ENCODE measurements at regions not wholly inside any gene's neighbourhood (a gene's known extent, or its start where the extent isn't known, plus 50 kb on each side); places are given as distances from the start of the nearest gene placed in this dataset.

DNA sequence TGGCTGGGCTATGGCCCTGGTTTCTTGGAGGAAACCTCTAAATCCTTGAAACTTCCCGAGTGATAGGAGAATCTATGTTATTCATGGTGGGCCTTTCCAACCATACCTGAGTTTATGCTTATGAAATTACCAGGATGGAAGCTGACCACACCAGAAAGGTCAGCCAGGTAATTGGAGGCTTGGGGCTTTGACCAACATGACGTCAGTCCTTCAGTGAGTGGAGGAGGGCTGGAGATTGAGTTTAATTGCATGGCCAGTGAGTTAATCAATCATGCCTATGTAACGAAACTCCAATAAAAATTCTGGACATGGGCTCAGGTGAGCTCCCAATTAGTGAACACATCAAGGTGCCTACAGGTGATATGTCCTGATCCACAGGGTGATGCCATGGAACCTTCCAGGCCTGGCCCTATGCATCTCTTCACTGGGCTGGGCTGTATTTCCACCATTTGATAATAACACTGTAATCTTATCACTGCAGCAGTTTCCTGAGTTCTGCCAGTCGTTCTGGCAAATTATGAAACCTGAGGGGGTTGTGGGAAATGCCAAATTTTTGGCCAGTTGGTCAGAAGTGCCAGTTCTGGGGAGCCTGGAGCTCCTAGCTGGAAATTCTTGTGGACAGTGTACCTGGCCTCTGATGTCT lies 106.5 kb downstream of the CDH26 start:
- DNase-seq (ENCODE audit: low read depth) = no peak

- no peak for DNase-seq (ENCODE audit: low read depth)
Measured at GRCh38 chr20:60065741-60066437, 107.7 kb downstream of the CDH26 start.

DNA sequence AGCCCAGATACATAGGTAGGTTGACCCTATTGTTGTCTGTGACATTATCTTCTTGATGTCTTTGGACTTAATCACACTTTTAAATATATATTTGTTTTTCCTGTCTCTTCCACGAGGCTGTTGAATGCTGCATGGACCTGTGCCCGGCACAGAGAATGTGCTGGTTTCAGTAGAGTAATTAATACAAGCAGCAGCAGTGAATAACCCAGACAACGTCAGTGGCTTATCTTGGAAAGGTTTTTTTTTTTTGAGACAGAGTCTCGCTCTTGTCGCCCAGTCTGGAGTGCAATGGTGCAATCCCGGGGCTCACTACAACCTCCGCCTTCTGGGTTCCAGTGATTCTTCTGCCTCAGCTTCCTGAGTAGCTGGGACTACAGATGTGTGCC lies 108.2 kb downstream of the CDH26 start:
- no peak for DNase-seq (ENCODE audit: low read depth)

DNA sequence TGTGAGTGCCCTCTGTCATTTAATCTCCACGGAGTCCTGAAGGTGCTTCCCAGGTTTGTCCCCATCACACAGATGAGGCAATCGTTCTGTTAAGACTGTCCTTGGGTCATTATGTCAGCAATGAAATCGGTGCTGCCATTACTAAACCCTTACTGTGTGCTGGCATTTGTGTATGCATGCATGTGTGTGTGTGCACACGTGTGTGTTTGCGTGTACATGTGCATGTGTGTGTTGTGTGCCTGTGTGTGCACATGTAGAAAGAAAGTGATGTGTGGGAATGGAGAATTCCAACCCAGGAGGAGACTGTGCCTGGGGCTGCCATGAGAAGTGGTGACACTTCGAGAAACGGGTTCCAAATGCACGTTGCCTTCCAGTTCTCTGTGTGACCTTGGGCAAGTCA lies 110.3 kb downstream of the CDH26 start:
- no peak for DNase-seq (ENCODE audit: low read depth)

DNA sequence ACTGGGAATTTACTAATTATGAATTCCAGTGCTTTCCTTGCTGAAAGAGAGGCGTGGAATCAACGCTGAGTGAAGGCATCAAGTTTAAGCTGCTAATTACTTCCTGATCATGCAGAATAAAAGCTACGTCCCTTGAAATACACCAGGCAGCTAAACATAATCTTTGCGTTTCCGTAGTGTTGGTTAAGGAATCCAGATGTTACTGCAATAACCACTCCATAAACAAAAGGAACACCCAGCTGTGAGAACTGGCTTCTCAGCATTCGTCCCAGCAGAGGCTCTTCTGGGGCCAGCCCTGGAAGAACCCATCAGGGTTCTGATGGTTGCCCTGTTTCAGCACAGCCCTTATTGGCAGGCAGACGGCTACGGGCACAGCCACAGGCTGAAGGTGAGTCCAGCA lies 111.4 kb downstream of the CDH26 start:
- DNase-seq (ENCODE audit: low read depth) = no peak

GRCh38 chr20:60070791-60071190 lies 112.6 kb downstream of the CDH26 start:
- no peak for DNase-seq (ENCODE audit: low read depth)

DNA sequence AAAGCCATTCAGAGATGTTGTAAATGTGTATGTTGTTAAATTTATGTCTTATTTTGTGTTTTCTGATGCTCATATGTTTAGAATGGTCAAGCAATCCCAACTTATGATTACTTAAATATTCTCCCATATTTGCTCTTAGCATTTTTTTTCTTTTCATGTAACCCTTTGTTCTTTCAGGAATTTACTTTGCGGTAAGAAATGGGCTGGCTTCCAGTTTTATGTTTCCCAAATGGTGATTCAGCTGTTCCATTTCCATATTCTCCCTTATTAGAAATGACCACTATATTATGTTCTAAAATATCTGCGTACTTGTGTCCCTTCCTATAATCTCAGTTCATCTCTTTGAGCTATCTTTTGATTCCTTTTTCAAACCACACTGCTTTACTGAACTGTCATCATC lies 113.7 kb downstream of the CDH26 start:
- no peak for DNase-seq (ENCODE audit: low read depth)

DNA sequence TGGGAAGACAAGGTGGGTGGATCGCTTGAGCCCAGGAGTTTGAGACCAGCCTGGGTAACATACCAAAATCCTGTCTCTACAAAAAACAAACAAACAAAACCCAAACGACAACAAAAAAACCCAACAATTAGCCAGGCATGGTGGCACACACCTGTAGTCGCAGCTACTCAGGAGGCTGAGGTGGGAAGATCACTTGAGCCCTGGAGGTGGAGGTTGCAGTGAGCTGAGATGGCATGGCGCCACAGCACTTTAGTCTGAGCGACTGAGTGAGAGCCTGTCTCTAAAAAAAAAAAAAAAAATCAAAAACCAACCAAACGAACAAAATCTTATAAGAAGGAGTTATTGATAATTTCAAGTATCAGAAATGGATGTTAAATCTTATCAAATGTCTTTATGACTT lies 114.9 kb downstream of the CDH26 start:
- no peak for DNase-seq (ENCODE audit: low read depth)

DNA sequence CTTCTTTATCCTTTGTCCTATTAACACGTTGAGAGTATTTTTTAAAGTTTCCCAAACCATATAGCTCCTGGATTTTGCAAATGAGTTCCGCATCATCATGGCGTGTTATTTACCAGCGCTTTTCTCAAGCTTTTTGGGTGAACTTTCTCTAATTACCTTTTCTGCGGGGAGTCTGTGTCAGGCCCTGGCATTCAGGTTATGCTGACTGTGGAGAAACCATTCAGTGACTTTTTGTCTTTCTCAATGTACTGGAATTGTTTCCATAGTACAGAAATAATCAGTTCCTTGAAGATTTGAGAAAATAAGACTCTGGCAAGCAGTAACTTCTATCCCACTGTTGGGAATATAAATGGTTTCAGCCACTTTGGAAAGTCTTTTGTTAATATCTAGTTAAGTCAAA lies 115.3 kb downstream of the CDH26 start:
- DNase-seq (ENCODE audit: low read depth) = no peak

- no peak for DNase-seq (ENCODE audit: low read depth)
Measured at GRCh38 chr20:60074276-60074675, 116.1 kb downstream of the CDH26 start.

GRCh38 chr20:60078351-60079250 lies 120.4 kb downstream of the CDH26 start:
- DNase-seq (ENCODE audit: low read depth) = no peak

- DNase-seq (ENCODE audit: low read depth) = no peak
Measured at GRCh38 chr20:60080401-60080800, 122.2 kb downstream of the CDH26 start.

GRCh38 chr20:60085551-60086132 lies 127.4 kb downstream of the CDH26 start:
- no peak for DNase-seq (ENCODE audit: low read depth)

GRCh38 chr20:60086821-60087562 lies 128.8 kb downstream of the CDH26 start:
- DNase-seq (ENCODE audit: low read depth) = no peak

DNA sequence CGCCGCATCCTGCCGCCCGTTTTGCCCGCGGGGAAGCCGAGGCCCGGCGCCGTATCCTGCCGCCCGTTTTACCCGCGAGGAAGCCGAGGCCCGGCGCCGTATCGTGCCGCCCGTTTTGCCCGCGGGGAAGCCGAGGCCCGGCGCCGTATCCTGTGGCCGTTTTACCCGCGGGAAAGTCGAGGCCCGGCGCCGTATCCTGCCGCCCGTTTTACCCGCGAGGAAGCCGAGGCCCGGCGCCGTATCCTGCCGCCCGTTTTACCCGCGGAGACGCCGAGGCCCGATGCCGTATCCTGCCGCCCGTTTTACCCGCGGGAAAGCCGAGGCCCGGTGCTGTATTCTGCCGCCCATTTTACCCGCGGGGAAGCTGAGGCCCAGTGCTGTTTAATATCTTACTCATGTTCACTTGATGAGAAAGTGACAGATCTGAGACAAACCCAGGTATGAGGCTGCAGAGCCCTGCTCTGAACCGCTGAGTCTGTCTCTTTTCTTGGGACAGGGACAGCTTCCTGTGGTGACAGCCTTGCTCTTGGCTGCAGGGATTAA lies 129.4 kb downstream of the CDH26 start:
- no peak for DNase-seq (ENCODE audit: low read depth)

DNA sequence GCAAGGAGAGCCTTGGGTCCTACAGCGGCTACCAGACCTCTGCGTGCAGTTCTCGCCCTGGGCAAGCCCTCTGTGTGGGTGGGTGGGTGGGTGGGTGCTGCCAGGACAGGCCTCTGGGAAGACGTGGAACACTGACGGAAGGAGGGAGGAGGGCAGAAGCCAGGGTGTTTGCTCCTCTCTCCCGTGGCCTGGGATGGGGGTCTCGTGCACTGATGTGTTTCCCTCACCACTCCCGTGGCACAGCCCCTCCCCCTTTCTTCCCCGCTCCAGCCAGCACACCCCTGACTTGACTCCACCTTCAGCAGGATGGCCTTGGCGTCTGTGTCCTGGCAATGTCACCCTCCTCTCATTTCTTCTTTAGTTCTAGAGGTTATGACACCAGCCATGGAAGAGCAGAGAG lies 130.0 kb downstream of the CDH26 start:
- DNase-seq (ENCODE audit: low read depth) = no peak

DNA sequence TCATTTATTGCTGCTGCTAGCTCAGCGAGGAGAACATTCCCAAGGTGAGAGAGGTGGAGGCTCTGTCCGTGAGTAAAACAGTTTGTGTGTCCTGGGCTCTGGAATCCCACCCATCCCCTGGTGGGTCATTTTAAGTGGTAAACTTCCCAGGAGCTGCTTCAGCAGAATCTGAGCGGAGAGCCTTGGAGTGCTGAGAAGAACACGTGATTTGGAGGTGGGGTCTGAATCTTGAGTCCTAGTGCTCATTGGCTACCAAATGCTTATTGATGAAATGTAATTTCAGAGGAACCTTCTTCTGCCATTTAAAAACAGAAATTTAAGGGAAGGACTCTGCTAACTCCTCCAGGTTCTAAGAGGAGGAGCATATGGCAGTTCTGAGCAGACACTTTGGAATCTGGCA lies 132.4 kb downstream of the CDH26 start:
- DNase-seq (ENCODE audit: low read depth) = no peak

GRCh38 chr20:60091305-60091704 lies 133.1 kb downstream of the CDH26 start:
- DNase-seq (ENCODE audit: low read depth) = no peak

DNA sequence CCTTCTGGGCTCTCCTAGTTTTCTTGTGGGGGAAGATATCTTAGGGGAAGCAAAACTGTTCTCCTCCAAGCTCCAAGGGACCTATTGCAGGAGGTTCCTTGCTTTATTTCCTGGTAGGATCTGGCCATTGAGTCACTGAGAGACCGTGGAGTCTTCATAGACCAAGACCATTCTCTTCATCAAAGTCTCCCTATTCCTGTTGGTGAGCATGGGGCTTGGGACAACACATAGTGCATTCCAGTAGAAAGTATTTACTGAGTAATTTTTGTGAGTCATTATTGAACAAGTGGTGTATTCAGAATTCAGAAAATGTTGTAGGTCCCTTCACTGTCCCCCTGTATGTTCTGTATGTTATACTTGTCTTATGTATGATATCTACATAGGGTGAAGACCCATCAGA lies 133.6 kb downstream of the CDH26 start:
- no peak for DNase-seq (ENCODE audit: low read depth)

GRCh38 chr20:60092729-60093128 lies 134.5 kb downstream of the CDH26 start:
- no peak for DNase-seq (ENCODE audit: low read depth)

DNA sequence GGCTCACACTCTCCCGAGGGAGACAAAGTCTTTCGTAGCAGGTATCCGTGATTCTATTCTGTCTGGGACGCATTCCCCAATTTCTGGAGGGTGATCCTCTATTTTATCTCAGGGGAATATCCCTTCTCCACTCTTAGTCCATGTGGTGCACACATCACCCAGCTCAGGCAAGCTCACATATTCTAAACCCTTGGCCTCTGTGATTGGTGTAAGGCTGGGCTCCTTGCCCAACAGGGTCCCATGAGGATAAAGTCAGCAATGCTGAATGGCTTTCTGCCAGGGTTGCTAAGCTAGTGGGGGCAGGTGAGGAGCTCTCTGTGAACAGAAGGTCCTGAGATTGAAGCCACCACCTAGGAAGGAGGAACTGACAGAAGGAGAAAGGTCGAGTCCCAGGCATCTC lies 137.2 kb downstream of the CDH26 start:
- no peak for DNase-seq (ENCODE audit: low read depth)

Data from forelimb muscle (tissue), 1 donor.